Glutamatergic neuron (in vitro differentiated cells): ENCODE measurements at regions not wholly inside any gene's neighbourhood (a gene's known extent, or its start where the extent isn't known, plus 50 kb on each side); places are given as distances from the start of the nearest gene placed in this dataset.

Experiments
- DNase-seq: peaks from one replicate; pipeline ENCODE4 v3.0.0; 2022
- H3K27ac Mint-ChIP-seq: one replicate; pipeline ENCODE4 v1.8.0; 2020; ENCODE audit warnings: mild to moderate bottlenecking, mixed read lengths, inconsistent platforms; ENCODE audit not compliant: unreplicated experiment
- H3K27me3 Mint-ChIP-seq: one replicate; pipeline ENCODE4 v1.8.0; 2020; ENCODE audit warnings: mild to moderate bottlenecking, moderate library complexity, mixed read lengths, inconsistent platforms; ENCODE audit not compliant: unreplicated experiment
- H3K36me3 Mint-ChIP-seq: one replicate; pipeline ENCODE4 v1.8.0; 2020; ENCODE audit warnings: mild to moderate bottlenecking, mixed read lengths, inconsistent platforms; ENCODE audit not compliant: unreplicated experiment
- H3K4me1 Mint-ChIP-seq: one replicate; pipeline ENCODE4 v1.8.0; 2020; ENCODE audit warnings: mild to moderate bottlenecking, low read depth, mixed read lengths, inconsistent platforms; ENCODE audit not compliant: unreplicated experiment
- H3K4me3 Mint-ChIP-seq: one replicate; pipeline ENCODE4 v1.8.0; 2020; ENCODE audit warnings: mild to moderate bottlenecking, mixed read lengths, inconsistent platforms; ENCODE audit not compliant: unreplicated experiment
- H3K9me3 Mint-ChIP-seq: one replicate; pipeline ENCODE4 v1.8.0; 2020; ENCODE audit warnings: mild to moderate bottlenecking, moderate library complexity, mixed read lengths, inconsistent platforms; ENCODE audit not compliant: unreplicated experiment
- TF ChIP-seq, protein P1 (sequence below): fragments of 200-600 bp; sonication (generic); IDR thresholded peaks from one replicate; pipeline ENCODE4 v1.5.0; 2021; ENCODE audit not compliant: partially characterized antibody, unreplicated experiment

DNA sequence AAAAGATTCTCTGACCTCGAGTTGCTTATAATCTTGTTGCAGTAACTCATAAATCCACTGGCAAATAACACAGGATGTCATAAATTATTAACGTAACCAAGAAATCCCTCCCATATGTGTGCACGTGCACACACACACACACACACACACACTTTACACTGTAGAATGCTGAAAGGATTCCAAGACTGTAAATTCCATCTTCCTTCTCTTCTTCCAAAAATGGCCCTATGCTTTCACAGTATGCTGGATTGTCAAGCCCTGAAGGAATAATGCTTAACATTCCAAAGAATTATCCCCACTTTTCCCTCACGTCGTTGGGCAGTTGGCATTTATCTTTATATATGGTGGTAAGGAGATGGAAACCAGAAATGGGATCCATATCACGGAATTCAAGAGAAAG lies 117.5 kb upstream of the CRIM1 start:
- TF ChIP-seq, protein P1, sequence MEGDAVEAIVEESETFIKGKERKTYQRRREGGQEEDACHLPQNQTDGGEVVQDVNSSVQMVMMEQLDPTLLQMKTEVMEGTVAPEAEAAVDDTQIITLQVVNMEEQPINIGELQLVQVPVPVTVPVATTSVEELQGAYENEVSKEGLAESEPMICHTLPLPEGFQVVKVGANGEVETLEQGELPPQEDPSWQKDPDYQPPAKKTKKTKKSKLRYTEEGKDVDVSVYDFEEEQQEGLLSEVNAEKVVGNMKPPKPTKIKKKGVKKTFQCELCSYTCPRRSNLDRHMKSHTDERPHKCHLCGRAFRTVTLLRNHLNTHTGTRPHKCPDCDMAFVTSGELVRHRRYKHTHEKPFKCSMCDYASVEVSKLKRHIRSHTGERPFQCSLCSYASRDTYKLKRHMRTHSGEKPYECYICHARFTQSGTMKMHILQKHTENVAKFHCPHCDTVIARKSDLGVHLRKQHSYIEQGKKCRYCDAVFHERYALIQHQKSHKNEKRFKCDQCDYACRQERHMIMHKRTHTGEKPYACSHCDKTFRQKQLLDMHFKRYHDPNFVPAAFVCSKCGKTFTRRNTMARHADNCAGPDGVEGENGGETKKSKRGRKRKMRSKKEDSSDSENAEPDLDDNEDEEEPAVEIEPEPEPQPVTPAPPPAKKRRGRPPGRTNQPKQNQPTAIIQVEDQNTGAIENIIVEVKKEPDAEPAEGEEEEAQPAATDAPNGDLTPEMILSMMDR, result no peak
- H3K36me3 Mint-ChIP-seq, result peaks cover 3% of the 10 kb centered on the region
- no peak overlapping the region for H3K4me3 Mint-ChIP-seq
- no peak overlapping the region for H3K27ac Mint-ChIP-seq
- DNase-seq, result no peak
- no peaks in the 10 kb centered on the region for H3K4me1 Mint-ChIP-seq
- peaks cover 2% of the 10 kb centered on the region for H3K27me3 Mint-ChIP-seq
- H3K9me3 Mint-ChIP-seq, result peaks cover 2% of the 10 kb centered on the region

DNA sequence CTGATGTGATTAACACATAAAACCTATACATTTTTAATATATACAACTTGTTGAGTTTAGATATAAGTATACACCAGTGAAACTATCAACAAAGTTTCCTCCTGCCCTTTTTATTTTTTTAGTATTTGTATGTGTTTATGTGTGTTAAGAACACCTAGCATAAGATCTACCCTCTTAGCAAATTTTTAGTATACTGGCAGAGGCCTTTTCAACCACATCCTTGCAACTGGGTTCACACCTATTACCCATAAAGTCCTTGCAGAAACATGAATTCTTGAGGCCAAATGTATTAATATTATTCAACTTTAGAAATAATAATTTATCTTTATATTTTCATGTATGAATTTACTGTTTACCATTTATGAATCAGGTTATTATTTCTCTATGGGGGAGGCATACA lies 119.7 kb upstream of the CRIM1 start:
- H3K36me3 Mint-ChIP-seq, result peaks cover 3% of the 10 kb centered on the region
- no peaks in the 10 kb centered on the region for H3K4me1 Mint-ChIP-seq
- H3K4me3 Mint-ChIP-seq, result no peak overlapping the region
- DNase-seq, result no peak
- peaks cover 2% of the 10 kb centered on the region for H3K27me3 Mint-ChIP-seq
- peaks cover 2% of the 10 kb centered on the region for H3K9me3 Mint-ChIP-seq
- TF ChIP-seq, protein P1, result no peak
- H3K27ac Mint-ChIP-seq, result no peak overlapping the region

- Mint-ChIP-seq H3K36me3 (peaks cover 3% of the 10 kb centered on the region), H3K4me1 (no peaks in the 10 kb centered on the region), H3K9me3 (peaks cover 2% of the 10 kb centered on the region), H3K27ac (no peak overlapping the region), H3K27me3 (peaks cover 2% of the 10 kb centered on the region), H3K4me3 (no peak overlapping the region)
- no peak for DNase-seq
- TF ChIP-seq, protein P1, result no peak
Observed at GRCh38 chr2:36235426-36235825, 120.2 kb upstream of the CRIM1 start.

GRCh38 chr2:36223259-36223658 lies 132.3 kb upstream of the CRIM1 start:
- peaks cover under 1% of the 10 kb centered on the region for H3K27me3 Mint-ChIP-seq
- H3K9me3 Mint-ChIP-seq, result peaks cover 2% of the 10 kb centered on the region
- no peaks in the 10 kb centered on the region for H3K4me1 Mint-ChIP-seq
- no peak for DNase-seq
- TF ChIP-seq, protein P1, result no peak
- no peak overlapping the region for H3K27ac Mint-ChIP-seq
- H3K4me3 Mint-ChIP-seq, result no peak overlapping the region
- H3K36me3 Mint-ChIP-seq, result peaks cover 8% of the 10 kb centered on the region

GRCh38 chr2:36222485-36222884 lies 133.1 kb upstream of the CRIM1 start:
- no peaks in the 10 kb centered on the region for H3K4me1 Mint-ChIP-seq
- H3K27me3 Mint-ChIP-seq, result peaks cover 2% of the 10 kb centered on the region
- no peak for DNase-seq
- TF ChIP-seq, protein P1, result no peak
- peaks cover 4% of the 10 kb centered on the region for H3K9me3 Mint-ChIP-seq
- H3K27ac Mint-ChIP-seq, result no peak overlapping the region
- H3K36me3 Mint-ChIP-seq, result peaks cover 8% of the 10 kb centered on the region
- no peak overlapping the region for H3K4me3 Mint-ChIP-seq
